SK-N-SH (cell line): ENCODE measurements at regions not wholly inside any gene's neighbourhood (a gene's known extent, or its start where the extent isn't known, plus 50 kb on each side); places are given as distances from the start of the nearest gene placed in this dataset.

Source experiments
- CTCF ChIA-PET: fragments of 300-600, 350-600 bp; formaldehyde crosslinking; extraction: SDS; loops from one replicate; lab custom pipeline; 2021; lab: Yijun Ruan, JAX
- POLR2A ChIA-PET: fragments of 350-600 bp; sonication (Branson Sonifier 250); formaldehyde crosslinking; extraction: SDS; loops from one replicate; lab custom pipeline; 2020; ENCODE audit warnings: antibody characterized with exemption, inconsistent platforms; lab: Yijun Ruan, JAX
- DNase-seq: peaks from one replicate; pipeline ENCODE4 v3.0.0; 2012
- H2AFZ ChIP-seq: fragments of 200-600 bp; sonication (generic); 2 replicates; pipeline ENCODE4 v1.8.1; 2016; ENCODE audit warnings: antibody characterized with exemption, mild to moderate bottlenecking, low read depth
- H3F3A ChIP-seq: fragments of 200-600 bp; sonication (generic); replicated peaks from 2 replicates; pipeline ENCODE3; 2016; ENCODE audit warnings: antibody characterized with exemption, mild to moderate bottlenecking; ENCODE audit not compliant: insufficient read depth
- H3K27ac ChIP-seq, 2 experiments: fragments of 200-500 bp in 1 of 2; fragments of 200-600 bp in 1 of 2; sonication (Bioruptor generic) in 1 of 2; sonication (generic), shearing (Covaris generic) in 1 of 2; 2 replicates each; pipeline versions ENCODE4 v1.5.1 to v1.6.1; 2014 to 2016; ENCODE audit warnings: low read depth in 2 of 2, inconsistent platforms in 1 of 2, low read length in 1 of 2, mild to moderate bottlenecking in 1 of 2, mixed read lengths in 1 of 2
- H3K27me3 ChIP-seq: fragments of 200-600 bp; sonication (generic), shearing (Covaris generic); 2 replicates; pipeline ENCODE4 v1.6.1; 2016; ENCODE audit warnings: mixed run types; ENCODE audit not compliant: insufficient read depth
- H3K36me3 ChIP-seq, 2 experiments: fragments of 200-500 bp in 1 of 2; fragments of 200-600 bp in 1 of 2; sonication (Bioruptor generic) in 1 of 2; sonication (generic) in 1 of 2; replicated peaks in 1 of 2; 2 replicates each; pipeline versions ENCODE3 to v1.5.1; 2014 to 2016; ENCODE audit warnings: low read length in 1 of 2, mild to moderate bottlenecking in 1 of 2; ENCODE audit not compliant: insufficient read depth in 2 of 2, control insufficient read depth in 1 of 2
- H3K4me1 ChIP-seq, 2 experiments: fragments of 200-500 bp in 1 of 2; fragments of 200-600 bp in 1 of 2; sonication (Bioruptor generic) in 1 of 2; sonication (generic), shearing (Covaris generic) in 1 of 2; 2 replicates each; pipeline versions ENCODE4 v1.5.1 to v1.6.1; 2014 to 2016; ENCODE audit warnings: low read depth in 1 of 2, low read length in 1 of 2, mixed run types in 1 of 2; ENCODE audit not compliant: insufficient read depth in 2 of 2, control insufficient read depth in 1 of 2
- H3K4me2 ChIP-seq: fragments of 200-600 bp; sonication (generic), shearing (Covaris generic); 2 replicates; pipeline ENCODE4 v1.6.1; 2017; ENCODE audit warnings: mixed run types
- H3K4me3 ChIP-seq, 2 experiments: fragments of 200-500 bp in 1 of 2; fragments of 200-600 bp in 1 of 2; sonication (Bioruptor generic) in 1 of 2; sonication (generic), shearing (Covaris generic) in 1 of 2; 2 replicates each; pipeline versions ENCODE4 v1.5.1 to v1.8.1; 2014 to 2016; ENCODE audit warnings: low read depth in 2 of 2, inconsistent platforms in 1 of 2, low read length in 1 of 2, mild to moderate bottlenecking in 1 of 2, mixed read lengths in 1 of 2, moderate library complexity in 1 of 2
- H3K79me2 ChIP-seq: fragments of 200-600 bp; sonication (generic); 2 replicates; pipeline ENCODE4 v1.8.1; 2017; ENCODE audit warnings: mild to moderate bottlenecking; ENCODE audit not compliant: insufficient read depth
- H3K9ac ChIP-seq: fragments of 200-600 bp; sonication (generic); 2 replicates; pipeline ENCODE4 v1.6.1; 2017; ENCODE audit warnings: mixed run types
- H3K9me2 ChIP-seq: fragments of 200-600 bp; sonication (generic); 2 replicates; pipeline ENCODE4 v1.6.1; 2017; ENCODE audit warnings: mixed run types
- H3K9me3 ChIP-seq: fragments of 200-600 bp; sonication (generic); 2 replicates; pipeline ENCODE4 v1.6.1; 2017; ENCODE audit warnings: mixed run types, mild to moderate bottlenecking, moderate library complexity
- H4K20me1 ChIP-seq: fragments of 200-600 bp; sonication (generic); 2 replicates; pipeline ENCODE4 v1.6.1; 2017; ENCODE audit warnings: mild to moderate bottlenecking, mixed run types; ENCODE audit not compliant: insufficient read depth
- CHD2 ChIP-seq: fragments of 150-350 bp; IDR thresholded peaks from 2 replicates; pipeline ENCODE4 v1.6.1; 2018; ENCODE audit warnings: low read length; ENCODE audit not compliant: partially characterized antibody
- EZH2phosphoT487 ChIP-seq: fragments of 200-600 bp; sonication (generic); IDR thresholded peaks from 2 replicates; pipeline ENCODE4 v1.6.1; 2017; ENCODE audit warnings: low read depth, mixed run types, mild to moderate bottlenecking, antibody characterized with exemption, moderate library complexity, borderline replicate concordance
- FOSL2 ChIP-seq: IDR thresholded peaks from 2 replicates; pipeline ENCODE4 v1.4.0; 2012; ENCODE audit warnings: low read depth, mild to moderate bottlenecking, moderate library complexity, borderline replicate concordance
- GATA2 ChIP-seq: sonication (generic); formaldehyde crosslinking; IDR thresholded peaks from 2 replicates; pipeline ENCODE4 v1.5.0; 2020; ENCODE audit warnings: mild to moderate bottlenecking, missing genetic modification reagents
- MXI1 ChIP-seq: IDR thresholded peaks from 2 replicates; pipeline ENCODE4 v1.6.1; 2012; ENCODE audit warnings: mild to moderate bottlenecking, low read depth, low read length, improper control_type of control experiment
- NFIC ChIP-seq: IDR thresholded peaks from 2 replicates; pipeline ENCODE4 v1.4.0; 2012; ENCODE audit warnings: borderline replicate concordance
- NRF1 ChIP-seq: IDR thresholded peaks from 2 replicates; pipeline ENCODE4 v1.6.1; 2012; ENCODE audit warnings: low read depth, mild to moderate bottlenecking, low read length
- PBX3 ChIP-seq: IDR thresholded peaks from 2 replicates; pipeline ENCODE4; 2012
- RAD21 ChIP-seq: IDR thresholded peaks from 2 replicates; pipeline ENCODE4 v1.6.1; 2012; ENCODE audit warnings: mild to moderate bottlenecking, low read length
- RCOR1 ChIP-seq: fragments of 150-350 bp; IDR thresholded peaks from 2 replicates; pipeline ENCODE4 v1.6.1; 2017; ENCODE audit warnings: antibody characterized with exemption, low read length
- RXRA ChIP-seq: IDR thresholded peaks from 2 replicates; pipeline ENCODE4 v1.4.0; 2012; ENCODE audit warnings: low read depth, mild to moderate bottlenecking, borderline replicate concordance
- SIN3A ChIP-seq: IDR thresholded peaks from 2 replicates; pipeline ENCODE4 v1.6.1; 2012; ENCODE audit warnings: low read depth, mild to moderate bottlenecking, low read length, moderate library complexity, borderline replicate concordance
- SMC3 ChIP-seq: IDR thresholded peaks from 2 replicates; pipeline ENCODE4 v1.6.1; 2012; ENCODE audit warnings: low read depth, low read length, improper control_type of control experiment
- ZBTB33 ChIP-seq: IDR thresholded peaks from 2 replicates; pipeline ENCODE4 v1.4.0; 2012; ENCODE audit warnings: low read depth, borderline replicate concordance
- WGBS: methylation state at CpG from one replicate; pipeline ENCODE4 v1.1.6; 2017; ENCODE audit warnings: low lambda C conversion rate; 5-methylcytosine and 5-hydroxymethylcytosine counted together
- TF ChIP-seq, protein P1 (sequence below): IDR thresholded peaks from 2 replicates; pipeline ENCODE4 v1.4.0; 2012; ENCODE audit warnings: low read depth

DNA sequence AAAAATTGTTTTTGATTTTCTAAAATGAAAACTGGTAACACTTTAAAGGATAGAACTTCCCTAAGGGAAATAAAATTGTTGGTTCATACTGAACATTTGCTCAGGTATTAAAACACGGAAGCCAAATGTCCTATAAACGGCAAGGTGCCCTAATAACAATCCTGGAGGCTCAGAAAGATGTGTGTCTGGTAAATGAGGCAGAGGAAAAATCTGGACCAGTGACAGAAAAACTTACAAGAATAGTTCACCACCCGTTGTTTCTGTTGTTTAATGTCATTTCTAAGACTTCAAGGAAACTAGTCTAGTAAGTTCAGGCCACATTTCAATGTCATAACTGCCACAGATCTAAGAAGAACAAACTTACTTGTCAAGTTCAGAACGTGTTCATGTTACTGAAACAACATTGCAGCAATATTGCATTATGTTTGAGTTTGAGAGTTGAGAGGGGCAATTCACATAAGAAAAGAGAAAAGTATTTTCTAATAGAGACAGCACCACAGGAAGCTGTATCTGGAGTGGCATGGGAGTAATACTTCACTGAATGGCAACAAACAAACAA, 476.6 kb downstream of the GRXCR1 start:
- DNase-seq, result no peak
- no peaks in the 10 kb centered on the region for H3K36me3 ChIP-seq
- H3K4me3 ChIP-seq, result no peak overlapping the region
- WGBS, result 13% methylated on average over 4 of the region's 4 CpGs
- no peak overlapping the region for H3K27ac ChIP-seq
- no peaks in the 10 kb centered on the region for H3K9me3 ChIP-seq
- ChIA-PET POLR2A (no interaction called here), CTCF (no interaction called here)
- H3K9ac ChIP-seq, result no peak overlapping the region
- TF ChIP-seq PBX3 (no peak), SMC3 (no peak), CHD2 (no peak), MXI1 (no peak), GATA2 (CRISPR knock-in tag) (no peak), SIN3A (no peak)
- H3K79me2 ChIP-seq, result no peaks in the 10 kb centered on the region
- peak overlapping the region; percentile 23; the same call in 1 of the 2 replicates for H2AFZ ChIP-seq
- no peaks in the 10 kb centered on the region for H3K9me2 ChIP-seq
- no peaks in the 10 kb centered on the region for H3K4me1 ChIP-seq
- H3K4me2 ChIP-seq, result no peak overlapping the region
- no peaks in the 10 kb centered on the region for H3F3A ChIP-seq
- H4K20me1 ChIP-seq, result no peaks in the 10 kb centered on the region
- H3K27me3 ChIP-seq, result no peaks in the 10 kb centered on the region

- Histone ChIP-seq H3F3A (no peaks in the 10 kb centered on the region), H3K27me3 (no peaks in the 10 kb centered on the region), H4K20me1 (no peaks in the 10 kb centered on the region), H3K9me3 (no peaks in the 10 kb centered on the region), H2AFZ (no peak overlapping the region), H3K4me1 (no peaks in the 10 kb centered on the region), H3K9me2 (no peaks in the 10 kb centered on the region), H3K79me2 (no peaks in the 10 kb centered on the region), H3K9ac (no peak overlapping the region), H3K4me3 (no peak overlapping the region), H3K27ac (no peak overlapping the region), H3K4me2 (no peak overlapping the region), H3K36me3 (no peaks in the 10 kb centered on the region)
- ChIA-PET POLR2A (no interaction called here), CTCF (no interaction called here)
- DNase-seq, result no peak
- whole genome bisulfite sequencing, result 9% methylated on average over 1 of the region's 1 CpG
- TF ChIP-seq EZH2phosphoT487, result no peak
- no peak for TF ChIP-seq GATA2 (CRISPR knock-in tag)
- no peak for TF ChIP-seq RAD21
- TF ChIP-seq CHD2, result no peak
- TF ChIP-seq NRF1, result no peak
- TF ChIP-seq RCOR1, result no peak
- TF ChIP-seq ZBTB33, result no peak
- TF ChIP-seq NFIC, result no peak
- no peak for TF ChIP-seq FOSL2
- TF ChIP-seq RXRA, result no peak
- TF ChIP-seq, protein P1, sequence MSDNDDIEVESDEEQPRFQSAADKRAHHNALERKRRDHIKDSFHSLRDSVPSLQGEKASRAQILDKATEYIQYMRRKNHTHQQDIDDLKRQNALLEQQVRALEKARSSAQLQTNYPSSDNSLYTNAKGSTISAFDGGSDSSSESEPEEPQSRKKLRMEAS, result no peak
Observed at GRCh38 chr4:43373201-43373600, 480.7 kb downstream of the GRXCR1 start.
